ENCODE measurements at regions not wholly inside any gene's neighbourhood (a gene's known extent, or its start where the extent isn't known, plus 50 kb on each side); places are given as distances from the start of the nearest gene placed in this dataset.

DNA sequence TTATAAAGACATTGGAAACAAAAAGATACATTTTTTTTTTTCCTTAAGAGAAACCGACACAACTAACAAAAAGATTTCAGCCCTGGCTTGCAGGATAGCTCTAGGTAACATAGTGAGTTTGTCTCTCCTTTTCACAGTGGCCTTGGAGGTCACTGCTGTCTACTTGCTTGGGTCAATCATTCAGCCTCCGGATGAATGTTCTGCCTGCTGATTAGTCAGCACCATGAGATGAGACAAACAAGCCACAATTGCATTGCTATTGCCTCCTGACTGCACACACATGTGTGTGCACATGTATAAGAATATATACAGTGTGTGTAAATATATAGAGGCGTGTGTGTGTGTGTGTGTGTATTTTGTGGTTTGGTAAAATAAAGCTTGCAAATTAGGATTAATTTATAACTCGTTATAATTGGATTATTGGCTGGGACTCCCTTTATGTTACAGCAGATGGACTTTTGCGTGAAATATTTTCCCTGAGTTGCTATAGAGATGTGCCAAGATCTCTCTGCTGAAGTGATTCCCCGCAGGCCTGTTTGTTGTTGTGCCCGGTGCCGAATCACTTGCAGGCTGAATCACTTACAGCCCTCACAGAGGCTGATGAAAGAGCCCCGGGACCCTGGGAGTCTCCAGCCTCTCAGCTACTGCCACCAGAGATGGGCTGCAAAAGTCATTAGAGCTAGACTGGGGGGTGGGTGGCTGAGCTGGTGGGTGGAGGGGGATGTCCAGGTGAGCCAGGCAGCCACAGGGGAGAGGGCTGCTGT is 161.2 kb downstream of the FGF18 start:
- ATAC-seq = no peak

- no peak for ATAC-seq
Measured at GRCh38 chr5:171581781-171582180, 162.3 kb downstream of the FGF18 start.

DNA sequence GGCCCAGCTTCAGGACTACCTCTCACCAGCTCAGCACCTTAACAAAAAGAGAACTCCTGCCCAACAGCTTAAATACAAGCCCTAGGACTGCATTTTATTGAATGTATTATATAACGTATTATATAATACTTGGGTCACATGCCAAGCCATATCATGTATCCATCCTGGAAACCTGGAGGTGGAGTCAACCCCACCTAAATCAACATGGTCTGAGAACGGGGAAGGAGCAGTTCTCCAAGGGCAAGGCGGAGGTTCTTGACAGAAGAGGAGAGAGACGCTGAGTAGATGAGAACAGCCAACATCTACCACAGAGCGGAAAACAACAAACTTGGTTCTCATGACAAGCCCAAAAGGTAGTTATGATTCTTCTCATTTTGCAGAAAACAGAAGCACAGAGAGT is 163.4 kb downstream of the FGF18 start:
- ATAC-seq = no peak

GRCh38 chr5:171585981-171586380 is 166.5 kb downstream of the FGF18 start:
- no peak for ATAC-seq

GRCh38 chr5:171586436-171586835 is 167.0 kb downstream of the FGF18 start:
- ATAC-seq = no peak

GRCh38 chr5:171588046-171588445 is 168.6 kb downstream of the FGF18 start:
- ATAC-seq = no peak

- no peak for ATAC-seq
Measured at GRCh38 chr5:171588790-171589189, 169.3 kb downstream of the FGF18 start.

DNA sequence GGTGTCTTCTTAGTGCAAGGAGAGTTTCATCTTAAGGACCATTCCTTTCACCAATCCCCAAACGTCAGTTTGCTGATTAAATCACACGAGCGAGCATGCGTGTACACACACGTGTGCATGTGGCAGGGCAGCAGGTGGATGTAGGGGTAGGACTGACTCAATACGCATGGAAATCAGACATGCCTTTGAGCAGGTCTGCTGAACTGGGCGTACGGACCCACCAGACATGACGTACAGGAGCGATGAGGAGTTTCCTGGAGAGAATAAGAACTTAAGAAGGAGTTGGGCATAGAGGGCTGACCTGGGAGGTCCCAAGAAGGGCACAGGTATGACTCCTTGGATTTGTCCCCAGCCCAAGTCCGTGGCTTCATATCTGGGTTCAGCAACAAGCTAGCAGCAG is 170.0 kb downstream of the FGF18 start:
- no peak for ATAC-seq

- ATAC-seq = no peak
Measured at GRCh38 chr5:171592076-171592475, 172.6 kb downstream of the FGF18 start.

- ATAC-seq = no peak
Measured at GRCh38 chr5:171592736-171593135, 173.3 kb downstream of the FGF18 start.

DNA sequence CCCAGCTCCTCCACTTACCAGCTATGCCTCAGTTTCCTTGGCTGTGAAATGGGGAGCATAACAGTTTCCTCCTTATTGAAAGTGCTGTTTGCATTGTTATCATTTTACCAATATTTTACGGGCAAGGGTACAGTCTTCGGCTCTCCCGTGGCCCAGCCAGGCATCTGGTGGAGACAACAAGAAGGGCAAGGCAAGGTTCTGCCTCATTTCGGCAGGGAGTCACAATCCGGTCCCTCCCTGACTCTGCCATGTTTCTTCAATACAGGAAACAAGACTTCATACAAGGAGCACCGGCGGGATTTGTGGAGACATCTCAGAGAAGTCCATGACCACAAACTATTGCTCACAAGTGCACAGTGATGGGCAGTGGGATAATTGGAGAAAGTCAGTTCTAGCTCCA is 174.0 kb downstream of the FGF18 start:
- ATAC-seq = no peak

DNA sequence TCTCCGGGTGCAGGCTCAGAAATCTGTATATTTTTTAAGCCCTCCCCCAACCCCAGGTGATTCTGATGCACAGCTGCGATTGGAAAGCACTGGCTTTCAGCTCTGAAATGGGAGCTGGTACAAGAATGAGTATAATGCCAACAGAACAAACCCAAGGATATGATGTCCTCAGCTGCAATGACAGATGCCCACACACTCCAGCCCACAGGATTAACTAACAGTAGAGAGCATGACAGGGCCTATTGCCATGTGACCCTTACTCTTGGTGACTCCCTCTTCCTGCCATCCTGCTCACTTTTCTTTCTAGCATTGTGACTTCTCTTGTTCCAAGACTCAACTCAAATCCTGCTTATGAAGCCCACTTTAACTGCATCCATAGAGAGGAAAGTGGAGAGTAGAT is 174.5 kb downstream of the FGF18 start:
- no peak for ATAC-seq

DNA sequence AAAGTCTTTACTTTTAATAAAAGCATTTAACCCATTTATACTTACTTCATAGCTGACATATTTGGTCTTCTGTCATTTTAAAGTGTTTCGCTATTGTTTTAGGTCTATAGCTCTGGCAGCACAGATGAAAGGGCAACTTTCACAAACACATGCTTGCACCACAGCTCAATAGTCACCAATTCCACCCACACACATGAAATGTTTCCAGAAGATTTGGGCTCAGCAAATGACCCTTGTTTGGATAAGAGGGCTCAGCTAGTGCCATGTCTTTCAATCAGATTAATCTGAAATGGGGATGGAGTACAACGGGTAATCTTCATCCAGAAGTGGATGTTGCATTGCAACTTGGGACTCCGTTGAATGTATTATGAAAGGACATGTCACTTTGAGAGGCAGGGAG is 176.0 kb downstream of the FGF18 start:
- ATAC-seq = no peak

GRCh38 chr5:171595801-171596231 is 176.4 kb downstream of the FGF18 start:
- no peak for ATAC-seq

DNA sequence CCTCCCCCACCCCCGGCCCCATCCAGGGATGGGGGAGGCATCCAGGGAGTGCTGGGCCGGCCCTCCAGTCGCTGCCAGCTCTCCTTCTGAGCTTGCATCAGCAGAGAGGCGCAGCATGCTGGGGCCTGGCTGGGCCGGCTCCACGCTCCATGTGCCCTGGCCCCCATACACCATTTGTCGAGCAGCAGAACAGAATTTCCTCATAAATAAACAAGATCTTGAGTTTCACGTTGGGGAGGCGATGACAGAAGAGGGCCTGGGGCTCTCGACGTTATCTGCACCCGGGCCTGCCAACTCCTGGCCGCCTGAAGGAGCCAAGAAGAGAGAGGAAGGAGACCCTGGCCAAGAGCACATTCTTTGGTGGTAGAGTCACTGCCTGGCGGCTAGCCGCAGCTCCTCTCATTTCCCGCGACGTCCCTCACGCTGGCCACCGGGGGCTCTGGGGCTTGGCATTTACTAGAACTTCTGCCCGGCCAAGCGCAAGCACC is 177.0 kb downstream of the FGF18 start:
- peak; percentile 46 for ATAC-seq

DNA sequence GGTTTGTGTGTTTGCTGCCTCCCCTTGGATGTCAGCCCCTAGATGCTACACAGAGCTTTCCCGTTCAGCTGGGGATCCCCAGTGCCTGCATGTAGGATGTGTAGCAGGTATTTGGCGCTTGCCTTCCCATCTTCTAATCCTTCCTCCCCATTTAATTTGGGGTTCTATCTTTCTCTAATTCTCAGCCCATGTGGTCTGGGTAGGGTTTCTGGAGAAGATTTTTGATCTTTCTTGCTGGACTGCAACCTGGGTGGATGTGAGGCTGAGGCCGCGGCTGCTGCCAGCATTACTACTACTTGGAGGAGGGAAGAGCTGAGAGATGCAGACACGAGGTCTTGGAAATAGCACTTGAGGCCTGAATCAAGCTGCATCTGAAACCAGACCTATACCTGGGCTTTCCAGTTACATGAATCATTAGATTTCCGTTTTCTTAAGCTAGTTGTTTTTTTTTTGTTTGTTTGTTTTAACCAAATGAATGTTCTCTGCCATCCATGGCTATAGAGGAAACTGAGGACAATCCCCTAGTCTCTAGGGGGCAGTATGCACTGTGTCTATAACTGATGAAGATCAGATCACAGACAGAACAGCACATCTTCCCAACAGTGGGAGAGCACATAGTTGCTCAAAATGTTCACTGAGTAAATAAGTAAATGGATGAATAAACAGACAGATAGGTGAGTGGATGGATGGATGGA is 178.6 kb downstream of the FGF18 start:
- ATAC-seq = no peak

DNA sequence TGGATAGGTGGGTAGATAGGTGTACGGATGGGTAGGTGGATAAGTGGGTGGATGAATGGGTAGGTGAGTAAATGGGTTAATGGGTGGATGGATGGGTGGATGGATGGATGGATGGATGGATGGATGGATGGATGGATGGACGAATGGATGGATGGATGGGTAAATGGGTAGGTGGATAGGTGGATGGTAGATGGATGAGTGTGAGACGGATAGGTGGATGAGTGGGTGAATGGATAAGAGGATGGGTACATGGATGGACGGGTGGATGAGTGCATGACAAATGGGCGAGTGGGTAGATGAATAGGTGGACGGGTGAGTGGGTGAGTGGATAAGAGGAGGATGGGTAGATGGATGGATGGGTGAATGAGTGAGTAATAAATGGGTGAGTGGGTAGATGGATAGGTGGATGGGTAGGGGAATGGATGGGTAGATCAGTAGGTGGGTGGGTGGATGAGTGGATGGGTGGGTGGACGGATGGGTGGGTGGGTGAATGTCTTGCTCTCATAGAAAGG is 179.2 kb downstream of the FGF18 start:
- no peak for ATAC-seq

GRCh38 chr5:171599411-171599810 is 180.0 kb downstream of the FGF18 start:
- no peak for ATAC-seq

DNA sequence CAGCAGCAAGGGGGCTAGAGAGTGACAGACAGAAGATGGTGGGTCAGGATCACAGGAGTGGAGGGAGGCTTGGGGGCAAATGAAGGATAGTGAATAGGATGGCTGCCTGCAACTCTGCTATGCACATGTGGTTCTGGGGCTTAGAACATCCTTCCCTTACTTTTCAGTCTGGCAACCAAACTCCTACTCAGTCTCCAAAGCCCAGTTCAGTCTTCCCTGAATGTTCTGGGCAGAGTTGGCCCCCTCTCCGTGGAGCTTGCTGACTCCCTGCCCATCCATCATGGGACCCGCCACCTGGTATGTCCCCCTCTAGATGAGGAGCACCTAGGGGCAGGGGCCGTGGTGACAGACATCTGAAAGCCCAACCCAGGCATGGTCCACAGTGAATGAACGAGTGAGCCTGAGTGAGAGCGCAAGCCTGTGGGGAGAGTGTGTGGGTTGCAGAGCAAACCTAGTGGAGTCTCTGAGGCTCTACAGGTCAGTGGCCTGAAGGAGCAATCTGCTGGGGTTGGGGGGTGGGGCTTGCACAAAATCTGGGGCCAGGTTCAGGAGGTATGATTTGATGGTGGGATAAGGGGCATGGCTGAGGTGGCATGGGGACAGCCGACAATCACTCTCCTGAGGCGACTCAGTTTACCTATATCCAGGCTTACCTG is 180.6 kb downstream of the FGF18 start:
- no peak for ATAC-seq

GRCh38 chr5:171600741-171601265 is 181.4 kb downstream of the FGF18 start:
- no peak for ATAC-seq

GRCh38 chr5:171601266-171601881 is 181.9 kb downstream of the FGF18 start:
- ATAC-seq = no peak

DNA sequence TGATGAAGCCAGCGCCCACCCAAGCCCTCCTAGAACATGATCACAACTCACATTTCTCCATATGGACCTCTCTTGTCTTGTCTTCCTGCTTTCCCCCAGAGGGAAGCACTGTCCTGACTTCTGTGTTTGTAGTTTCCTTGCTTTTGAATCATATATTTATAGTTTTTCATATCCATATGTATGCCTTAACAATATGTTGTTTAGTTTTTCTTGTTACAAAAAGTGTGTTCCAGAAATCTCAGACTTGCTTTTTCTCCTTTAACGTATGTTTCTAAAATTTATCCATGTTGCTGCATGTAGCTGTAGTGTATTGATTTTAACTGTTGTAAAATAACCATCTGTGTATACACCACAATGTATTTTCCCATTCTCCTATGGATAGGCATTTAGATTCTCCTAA is 182.0 kb upstream of the SMIM23 start:
- ATAC-seq = no peak

GRCh38 chr5:171604195-171604594 is 181.4 kb upstream of the SMIM23 start:
- ATAC-seq = no peak

Measured in esophagus mucosa (tissue), 1 donor.